ENCODE measurements at regions not wholly inside any gene's neighbourhood (a gene's known extent, or its start where the extent isn't known, plus 50 kb on each side); places are given as distances from the start of the nearest gene placed in this dataset.

DNA sequence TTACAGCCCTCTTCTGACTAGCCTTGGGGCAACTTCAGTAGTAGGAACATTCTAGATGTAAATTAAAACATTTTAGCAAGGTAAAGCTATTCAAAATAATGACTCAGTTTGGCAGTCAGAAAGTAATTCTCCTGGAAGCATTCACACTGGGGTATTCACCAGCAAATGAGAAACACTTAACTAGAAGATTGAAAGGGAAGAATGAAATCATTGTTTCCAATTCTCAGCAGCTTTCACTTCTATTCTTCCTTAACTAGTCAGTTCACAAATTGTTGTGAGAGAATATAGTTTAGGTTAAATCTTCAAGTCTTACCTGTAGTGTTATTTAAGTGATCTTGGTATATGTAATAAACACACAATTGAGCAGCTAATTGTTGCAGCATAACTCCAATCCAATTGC lies 1135.6 kb upstream of the FAM98A start:
- Histone ChIP-seq H4K20me1 (ENCODE audit: insufficient read depth, low read length) (no peaks in the 10 kb centered on the region), H3K9ac (ENCODE audit: low read length) (no peak overlapping the region), H3K9me3 (ENCODE audit: insufficient read depth, low read depth, low read length) (no peaks in the 10 kb centered on the region), H3K36me3 (ENCODE audit: insufficient read depth, low read length) (no peaks in the 10 kb centered on the region), H3K79me2 (ENCODE audit: insufficient read depth, low read length) (no peaks in the 10 kb centered on the region), H3K27me3 (ENCODE audit: insufficient read depth, low read length) (no peaks in the 10 kb centered on the region), H3K27ac (ENCODE audit: low read depth, low read length) (no peak overlapping the region), H2AFZ (ENCODE audit: low read depth, low read length) (no peak overlapping the region), H3K4me3 (ENCODE audit: insufficient read depth, low read depth, low read length) (no peak overlapping the region), H3K4me1 (ENCODE audit: insufficient read depth, low read length) (no peaks in the 10 kb centered on the region), H3K4me2 (ENCODE audit: low read length) (no peak overlapping the region)
- H3K4me1 Mint-ChIP-seq (ENCODE audit: low read depth, unreplicated experiment): no peaks in the 10 kb centered on the region
- H3K27me3 Mint-ChIP-seq (ENCODE audit: low read depth, unreplicated experiment): peaks cover 2% of the 10 kb centered on the region
- FAIRE-seq: no peak
- TF ChIP-seq EZH2 (IDR thresholded peaks at IDR 0.05; ENCODE audit: insufficient read depth, low read length): no peak
- TF ChIP-seq, protein P1, sequence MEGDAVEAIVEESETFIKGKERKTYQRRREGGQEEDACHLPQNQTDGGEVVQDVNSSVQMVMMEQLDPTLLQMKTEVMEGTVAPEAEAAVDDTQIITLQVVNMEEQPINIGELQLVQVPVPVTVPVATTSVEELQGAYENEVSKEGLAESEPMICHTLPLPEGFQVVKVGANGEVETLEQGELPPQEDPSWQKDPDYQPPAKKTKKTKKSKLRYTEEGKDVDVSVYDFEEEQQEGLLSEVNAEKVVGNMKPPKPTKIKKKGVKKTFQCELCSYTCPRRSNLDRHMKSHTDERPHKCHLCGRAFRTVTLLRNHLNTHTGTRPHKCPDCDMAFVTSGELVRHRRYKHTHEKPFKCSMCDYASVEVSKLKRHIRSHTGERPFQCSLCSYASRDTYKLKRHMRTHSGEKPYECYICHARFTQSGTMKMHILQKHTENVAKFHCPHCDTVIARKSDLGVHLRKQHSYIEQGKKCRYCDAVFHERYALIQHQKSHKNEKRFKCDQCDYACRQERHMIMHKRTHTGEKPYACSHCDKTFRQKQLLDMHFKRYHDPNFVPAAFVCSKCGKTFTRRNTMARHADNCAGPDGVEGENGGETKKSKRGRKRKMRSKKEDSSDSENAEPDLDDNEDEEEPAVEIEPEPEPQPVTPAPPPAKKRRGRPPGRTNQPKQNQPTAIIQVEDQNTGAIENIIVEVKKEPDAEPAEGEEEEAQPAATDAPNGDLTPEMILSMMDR (IDR thresholded peaks at IDR 0.05; ENCODE audit: insufficient read depth, low read depth, low read length): no peak
- peaks cover 2% of the 10 kb centered on the region for H3K9me3 Mint-ChIP-seq (ENCODE audit: unreplicated experiment)
- H3K4me3 Mint-ChIP-seq (ENCODE audit: unreplicated experiment): no peak overlapping the region
- H3K27ac Mint-ChIP-seq (ENCODE audit: unreplicated experiment): no peak overlapping the region
- H3K36me3 Mint-ChIP-seq (ENCODE audit: low read depth, unreplicated experiment): no peaks in the 10 kb centered on the region
- DNase-seq (ENCODE audit: low read depth): no peak

DNA sequence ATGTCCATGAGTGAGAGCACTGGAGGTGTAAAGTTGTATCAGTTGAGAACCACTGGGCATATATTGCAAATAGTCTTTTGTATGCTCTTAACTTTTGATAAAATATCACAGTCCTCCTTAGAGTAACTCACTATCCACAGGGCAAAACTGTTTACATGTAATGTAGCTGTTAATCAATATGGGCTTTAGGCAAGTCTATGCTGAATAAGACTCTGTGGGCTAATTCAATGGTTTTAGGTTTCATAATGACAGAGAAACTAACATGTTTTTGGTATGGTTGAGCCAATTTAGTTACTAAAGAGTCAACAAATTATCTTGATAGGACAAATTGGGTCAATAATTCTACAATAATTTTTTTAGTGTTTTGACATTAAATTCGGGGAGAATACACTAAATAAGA lies 1134.9 kb upstream of the FAM98A start:
- H3K9ac ChIP-seq (ENCODE audit: low read length): no peak overlapping the region
- no peaks in the 10 kb centered on the region for H3K4me1 Mint-ChIP-seq (ENCODE audit: low read depth, unreplicated experiment)

DNA sequence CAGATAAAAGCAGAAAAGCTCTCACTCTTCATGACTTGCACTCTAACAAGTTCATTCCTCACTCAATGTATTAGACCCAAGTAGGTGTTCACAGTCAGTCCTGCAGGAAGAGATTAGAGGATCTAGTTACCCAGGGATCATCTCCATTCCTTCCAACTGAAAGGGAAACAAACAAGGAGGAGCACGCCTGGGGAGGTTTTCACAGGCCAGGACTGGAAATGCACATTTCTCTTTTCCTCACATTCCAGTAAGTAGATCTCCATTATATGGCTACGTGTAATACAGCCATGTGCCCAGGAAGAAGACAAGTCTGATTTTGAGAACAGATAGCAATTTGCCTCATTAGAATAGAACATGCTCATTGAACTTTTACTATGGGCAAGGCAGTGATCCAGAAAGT lies 1132.2 kb upstream of the FAM98A start:
- H3K79me2 ChIP-seq (ENCODE audit: insufficient read depth, low read length): no peaks in the 10 kb centered on the region
- H3K9me3 ChIP-seq (ENCODE audit: insufficient read depth, low read depth, low read length): no peaks in the 10 kb centered on the region
- no peak for DNase-seq (ENCODE audit: low read depth)
- no peak overlapping the region for H3K4me3 Mint-ChIP-seq (ENCODE audit: unreplicated experiment)
- no peak overlapping the region for H3K27ac Mint-ChIP-seq (ENCODE audit: unreplicated experiment)
- H3K4me2 ChIP-seq (ENCODE audit: low read length): no peak overlapping the region
- H3K9ac ChIP-seq (ENCODE audit: low read length): no peak overlapping the region
- no peak overlapping the region for H3K4me3 ChIP-seq (ENCODE audit: insufficient read depth, low read depth, low read length)
- H3K27me3 ChIP-seq (ENCODE audit: insufficient read depth, low read length): no peaks in the 10 kb centered on the region
- H3K27me3 Mint-ChIP-seq (ENCODE audit: low read depth, unreplicated experiment): peaks cover 5% of the 10 kb centered on the region
- no peaks in the 10 kb centered on the region for H3K4me1 Mint-ChIP-seq (ENCODE audit: low read depth, unreplicated experiment)
- no peak overlapping the region for H3K27ac ChIP-seq (ENCODE audit: low read depth, low read length)
- H3K4me1 ChIP-seq (ENCODE audit: insufficient read depth, low read length): no peaks in the 10 kb centered on the region
- TF ChIP-seq, protein P1 (IDR thresholded peaks at IDR 0.05; ENCODE audit: insufficient read depth, low read depth, low read length): no peak
- TF ChIP-seq EZH2 (IDR thresholded peaks at IDR 0.05; ENCODE audit: insufficient read depth, low read length): no peak
- no peaks in the 10 kb centered on the region for H3K9me3 Mint-ChIP-seq (ENCODE audit: unreplicated experiment)
- H4K20me1 ChIP-seq (ENCODE audit: insufficient read depth, low read length): no peaks in the 10 kb centered on the region
- no peaks in the 10 kb centered on the region for H3K36me3 Mint-ChIP-seq (ENCODE audit: low read depth, unreplicated experiment)
- H3K36me3 ChIP-seq (ENCODE audit: insufficient read depth, low read length): no peaks in the 10 kb centered on the region
- H2AFZ ChIP-seq (ENCODE audit: low read depth, low read length): no peak overlapping the region
- no peak for FAIRE-seq

More for the DNA sequence above, 1134.9 kb upstream of the FAM98A start:
- peaks cover 2% of the 10 kb centered on the region for H3K27me3 Mint-ChIP-seq (ENCODE audit: low read depth, unreplicated experiment)
- no peak for DNase-seq (ENCODE audit: low read depth)
- Histone ChIP-seq H3K27ac (ENCODE audit: low read depth, low read length) (no peak overlapping the region), H3K27me3 (ENCODE audit: insufficient read depth, low read length) (no peaks in the 10 kb centered on the region), H3K4me1 (ENCODE audit: insufficient read depth, low read length) (no peaks in the 10 kb centered on the region), H3K4me2 (ENCODE audit: low read length) (no peak overlapping the region), H2AFZ (ENCODE audit: low read depth, low read length) (no peak overlapping the region), H3K4me3 (ENCODE audit: insufficient read depth, low read depth, low read length) (no peak overlapping the region), H3K36me3 (ENCODE audit: insufficient read depth, low read length) (no peaks in the 10 kb centered on the region), H4K20me1 (ENCODE audit: insufficient read depth, low read length) (no peaks in the 10 kb centered on the region), H3K79me2 (ENCODE audit: insufficient read depth, low read length) (no peaks in the 10 kb centered on the region), H3K9me3 (ENCODE audit: insufficient read depth, low read depth, low read length) (no peaks in the 10 kb centered on the region)
- H3K36me3 Mint-ChIP-seq (ENCODE audit: low read depth, unreplicated experiment): no peaks in the 10 kb centered on the region
- TF ChIP-seq, protein P1 (IDR thresholded peaks at IDR 0.05; ENCODE audit: insufficient read depth, low read depth, low read length): no peak
- no peak for TF ChIP-seq EZH2 (IDR thresholded peaks at IDR 0.05; ENCODE audit: insufficient read depth, low read length)
- peaks cover 2% of the 10 kb centered on the region for H3K9me3 Mint-ChIP-seq (ENCODE audit: unreplicated experiment)
- no peak overlapping the region for H3K27ac Mint-ChIP-seq (ENCODE audit: unreplicated experiment)
- no peak for FAIRE-seq
- H3K4me3 Mint-ChIP-seq (ENCODE audit: unreplicated experiment): no peak overlapping the region
